Neuronal stem cell (in vitro differentiated cells): ENCODE measurements at regions not wholly inside any gene's neighbourhood (a gene's known extent, or its start where the extent isn't known, plus 50 kb on each side); places are given as distances from the start of the nearest gene placed in this dataset.

ENCODE experiments used
- DNase-seq: peaks from one replicate; pipeline ENCODE4 v3.0.0-alpha.2; 2013; ENCODE audit warnings: low spot score
- H2AFZ ChIP-seq: one replicate; pipeline ENCODE4 v1.6.1; 2013; ENCODE audit warnings: mild to moderate bottlenecking, low read length, inconsistent platforms
- H2AK5ac ChIP-seq: 2 replicates; pipeline ENCODE4 v1.6.1; 2013; ENCODE audit warnings: low read depth, mild to moderate bottlenecking, inconsistent platforms, low read length, moderate library complexity, mixed read lengths
- H2BK120ac ChIP-seq: 2 replicates; pipeline ENCODE4 v1.6.1; 2013; ENCODE audit warnings: low read depth, mild to moderate bottlenecking, inconsistent platforms, low read length, moderate library complexity, mixed read lengths
- H2BK12ac ChIP-seq: one replicate; pipeline ENCODE4 v1.6.1; 2013; ENCODE audit warnings: low read length, inconsistent platforms
- H2BK15ac ChIP-seq: 2 replicates; pipeline ENCODE4 v1.6.1; 2013; ENCODE audit warnings: mild to moderate bottlenecking, low read length, inconsistent platforms, mixed read lengths
- H2BK5ac ChIP-seq: one replicate; pipeline ENCODE4 v1.6.1; 2013; ENCODE audit warnings: inconsistent platforms, mild to moderate bottlenecking, low read length, moderate library complexity
- H3K14ac ChIP-seq: one replicate; pipeline ENCODE4 v1.6.1; 2013; ENCODE audit warnings: low read length, inconsistent platforms
- H3K18ac ChIP-seq: 2 replicates; pipeline ENCODE4 v1.6.1; 2013; ENCODE audit warnings: low read length, inconsistent platforms
- H3K23ac ChIP-seq: 2 replicates; pipeline ENCODE4 v1.6.1; 2013; ENCODE audit warnings: low read depth, mild to moderate bottlenecking, mixed read lengths, low read length, inconsistent platforms; ENCODE audit not compliant: poor library complexity
- H3K27ac ChIP-seq: replicated peaks from 3 replicates; pipeline ENCODE4 v1.5.1; 2013; ENCODE audit warnings: low read length, inconsistent platforms
- H3K27me3 ChIP-seq, 3 experiments: 2 replicates each; pipeline ENCODE4 v1.6.1; 2013; ENCODE audit warnings: low read length in 3 of 3, mild to moderate bottlenecking in 2 of 3, inconsistent platforms in 1 of 3, low read depth in 1 of 3, mixed read lengths in 1 of 3, moderate library complexity in 1 of 3; ENCODE audit not compliant: control insufficient read depth in 3 of 3, insufficient read depth in 3 of 3
- H3K36me3 ChIP-seq, 2 donors: replicated peaks in 1 of 2; 2 replicates each; pipeline ENCODE4 v1.6.1; 2013; ENCODE audit warnings: low read length in 2 of 2; ENCODE audit not compliant: control insufficient read depth in 2 of 2, insufficient read depth in 2 of 2
- H3K4ac ChIP-seq: 2 replicates; pipeline ENCODE4 v1.6.1; 2013; ENCODE audit warnings: inconsistent platforms, mild to moderate bottlenecking, low read length, moderate library complexity
- H3K4me1 ChIP-seq, 2 donors: 1 replicate in 1 of 2; 2 replicates in 1 of 2; pipeline ENCODE4 v1.6.1; 2013; ENCODE audit warnings: low read length in 2 of 2, low read depth in 1 of 2; ENCODE audit not compliant: control insufficient read depth in 2 of 2, insufficient read depth in 1 of 2
- H3K4me2 ChIP-seq: one replicate; pipeline ENCODE4 v1.6.1; 2013; ENCODE audit warnings: mild to moderate bottlenecking, low read length, inconsistent platforms; ENCODE audit not compliant: insufficient read depth, poor library complexity, severe bottlenecking
- H3K4me3 ChIP-seq, 2 donors: 2 replicates each; pipeline ENCODE4 v1.5.1; 2013; ENCODE audit warnings: low read length in 2 of 2, mild to moderate bottlenecking in 2 of 2, inconsistent platforms in 1 of 2, moderate library complexity in 1 of 2
- H3K79me1 ChIP-seq: one replicate; pipeline ENCODE4 v1.6.1; 2013; ENCODE audit warnings: low read depth, mild to moderate bottlenecking, inconsistent platforms, low read length, moderate library complexity
- H3K9ac ChIP-seq: one replicate; pipeline ENCODE4 v1.6.1; 2013; ENCODE audit warnings: mild to moderate bottlenecking, low read depth, low read length, inconsistent platforms; ENCODE audit not compliant: poor library complexity
- H3K9me3 ChIP-seq, 2 donors: replicated peaks in 1 of 2; 2 replicates each; pipeline versions ENCODE3 to v1.6.1; 2013; ENCODE audit warnings: low read length in 2 of 2, mild to moderate bottlenecking in 2 of 2, inconsistent platforms in 1 of 2, low read depth in 1 of 2, mixed read lengths in 1 of 2, moderate library complexity in 1 of 2; ENCODE audit not compliant: control insufficient read depth in 2 of 2, insufficient read depth in 1 of 2
- H4K8ac ChIP-seq: one replicate; pipeline ENCODE4 v1.6.1; 2013; ENCODE audit warnings: low read depth, mild to moderate bottlenecking, inconsistent platforms, low read length, moderate library complexity
- H4K91ac ChIP-seq: one replicate; pipeline ENCODE4 v1.6.1; 2013; ENCODE audit warnings: low read length, low read depth, mild to moderate bottlenecking, inconsistent platforms; ENCODE audit not compliant: poor library complexity
- WGBS, 2 donors: extraction: QIAGEN DNeasy Blood & Tissue Kit; methylation state at CpG; one replicate each; pipeline ENCODE4 v1.1.7; 2013; ENCODE audit warnings: missing lambda C conversion rate in 2 of 2, mixed read lengths in 1 of 2; ENCODE audit not compliant: insufficient read length in 2 of 2, insufficient replicate concordance in 1 of 2; ENCODE audit errors: extremely low coverage in 2 of 2; 5-methylcytosine and 5-hydroxymethylcytosine counted together

GRCh38 chr5:167708449-167708848 lies 583.0 kb upstream of the WWC1 start:
- Histone ChIP-seq H2BK5ac (no peak overlapping the region), H4K8ac (no peak overlapping the region), H3K18ac (no peak overlapping the region), H3K14ac (no peak overlapping the region), H3K4me2 (no peak overlapping the region), H3K4me3 (no peak overlapping the region), H3K27me3 (no peaks in the 10 kb centered on the region), H3K36me3 (no peaks in the 10 kb centered on the region), H2BK120ac (no peak overlapping the region), H3K27ac (no peak overlapping the region), H3K79me1 (peaks cover 1% of the 10 kb centered on the region), H3K9me3 (no peaks in the 10 kb centered on the region), H3K9ac (no peak overlapping the region), H4K91ac (no peak overlapping the region), H3K23ac (no peak overlapping the region), H3K4me1 (no peaks in the 10 kb centered on the region), H2BK15ac (no peak overlapping the region), H2AFZ (no peak overlapping the region), H2AK5ac (no peak overlapping the region), H2BK12ac (no peak overlapping the region), H3K4ac (no peak overlapping the region)
- no peak for DNase-seq
- WGBS, 2 donors = no CpG with 5 or more reads among the region's 3 CpGs

DNA sequence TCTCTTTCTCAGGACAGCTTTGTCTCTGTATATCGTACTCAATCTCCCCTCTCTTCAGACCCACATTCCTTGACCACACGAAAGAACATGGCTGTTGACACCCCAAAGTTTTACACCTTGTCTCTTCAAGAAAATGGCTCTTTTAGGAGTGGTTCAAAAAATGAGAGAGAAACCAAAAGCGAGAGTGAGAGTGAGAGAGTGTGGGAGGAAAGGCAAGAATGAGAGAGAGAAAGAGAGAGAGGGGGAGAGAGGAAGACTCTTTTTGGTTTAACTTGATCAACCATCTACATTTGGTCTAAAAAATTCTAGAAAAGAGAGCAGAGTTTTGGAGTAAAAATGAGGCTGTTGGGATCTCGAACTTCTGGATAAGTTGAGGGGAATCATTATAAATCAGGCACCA lies 581.8 kb upstream of the WWC1 start:
- DNase-seq = no peak

GRCh38 chr5:167710444-167711073 lies 580.9 kb upstream of the WWC1 start:
- DNase-seq = no peak
- Histone ChIP-seq H3K4ac (no peak overlapping the region), H3K79me1 (peaks cover 2% of the 10 kb centered on the region), H3K4me3 (no peak overlapping the region), H2BK5ac (no peak overlapping the region), H3K36me3 (no peaks in the 10 kb centered on the region), H2AK5ac (no peak overlapping the region), H3K9me3 (no peaks in the 10 kb centered on the region), H2BK15ac (no peak overlapping the region), H3K9ac (no peak overlapping the region), H3K27ac (no peak overlapping the region), H2BK120ac (no peak overlapping the region), H3K4me1 (no peaks in the 10 kb centered on the region), H3K23ac (no peak overlapping the region), H3K14ac (no peak overlapping the region), H2AFZ (no peak overlapping the region), H2BK12ac (no peak overlapping the region), H4K8ac (no peak overlapping the region), H4K91ac (no peak overlapping the region), H3K4me2 (no peak overlapping the region), H3K18ac (no peak overlapping the region), H3K27me3 (no peaks in the 10 kb centered on the region)
- no CpG with 5 or more reads among the region's 3 CpGs for WGBS, 2 donors

More for the DNA sequence above, 581.8 kb upstream of the WWC1 start:
- Histone ChIP-seq H2BK120ac (no peak overlapping the region), H2AFZ (no peak overlapping the region), H3K9ac (no peak overlapping the region), H3K36me3 (no peaks in the 10 kb centered on the region), H3K4ac (no peak overlapping the region), H3K4me2 (no peak overlapping the region), H3K4me3 (no peak overlapping the region), H2AK5ac (no peak overlapping the region), H2BK12ac (no peak overlapping the region), H4K8ac (no peak overlapping the region), H3K18ac (no peak overlapping the region), H3K9me3 (no peaks in the 10 kb centered on the region), H3K27ac (no peak overlapping the region), H3K27me3 (no peaks in the 10 kb centered on the region), H2BK15ac (no peak overlapping the region), H3K14ac (no peak overlapping the region), H2BK5ac (no peak overlapping the region), H3K79me1 (peaks cover 2% of the 10 kb centered on the region), H3K23ac (no peak overlapping the region), H3K4me1 (no peaks in the 10 kb centered on the region), H4K91ac (no peak overlapping the region)
- WGBS, 2 donors = no CpG with 5 or more reads among the region's 4 CpGs

DNA sequence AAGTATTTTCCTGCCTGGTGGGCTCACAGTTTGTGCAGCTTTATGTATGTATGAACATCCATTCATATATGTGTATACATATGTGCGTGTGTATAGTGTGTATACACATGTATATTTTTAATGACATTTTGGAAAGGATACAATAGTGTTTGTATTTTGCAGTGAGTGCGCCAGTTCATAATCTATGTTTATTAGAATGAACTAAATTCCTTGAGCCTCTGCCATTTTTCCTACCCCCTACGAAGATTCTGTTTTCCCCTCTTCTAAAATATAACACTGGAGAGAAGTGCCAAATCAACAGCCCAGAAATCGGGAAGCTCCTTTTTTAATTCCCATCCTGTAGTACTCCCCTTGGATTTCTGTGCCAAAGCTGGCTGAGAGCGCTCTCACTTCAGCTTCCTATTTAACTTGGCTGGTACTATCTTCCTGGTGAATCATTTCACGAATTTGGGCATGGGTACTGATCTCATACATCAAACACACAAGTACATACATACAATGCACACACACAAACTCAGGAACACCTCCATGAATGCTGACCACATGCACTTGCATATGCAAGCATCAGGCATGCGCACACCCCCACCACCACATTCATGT lies 578.4 kb upstream of the WWC1 start:
- Histone ChIP-seq H3K14ac (peak overlapping the region; percentile 85), H4K91ac (no peak overlapping the region), H3K4ac (no peak overlapping the region), H2AK5ac (no peak overlapping the region), H3K9me3 (no peaks in the 10 kb centered on the region), H3K27ac (no peak overlapping the region), H3K9ac (peak overlapping the region; percentile 53), H3K23ac (peak overlapping the region; percentile 81), H3K4me2 (no peak overlapping the region), H3K4me1 (no peaks in the 10 kb centered on the region), H4K8ac (no peak overlapping the region), H2AFZ (no peak overlapping the region), H2BK15ac (no peak overlapping the region), H3K4me3 (peak overlapping the region in 1 of 2 donors; percentile 4), H3K79me1 (peaks cover 2% of the 10 kb centered on the region), H3K27me3 (no peaks in the 10 kb centered on the region), H2BK120ac (no peak overlapping the region), H3K18ac (no peak overlapping the region), H3K36me3 (no peaks in the 10 kb centered on the region), H2BK5ac (no peak overlapping the region), H2BK12ac (no peak overlapping the region)
- no CpG with 5 or more reads among the region's 7 CpGs for WGBS, 2 donors
- no peak for DNase-seq
